ENCODE measurements at regions not wholly inside any gene's neighbourhood (a gene's known extent, or its start where the extent isn't known, plus 50 kb on each side); places are given as distances from the start of the nearest gene placed in this dataset.

GRCh38 chr6:144619966-144620365 lies 334.8 kb downstream of the UTRN start:
- Histone ChIP-seq H3K4me3 (no peak overlapping the region), H3K27ac (no peak overlapping the region), H3K36me3 (no peaks in the 10 kb centered on the region), H3K27me3 (no peaks in the 10 kb centered on the region), H3K4me1 (no peaks in the 10 kb centered on the region), H3K9me3 (no peaks in the 10 kb centered on the region)
- TF ChIP-seq CTCF (IDR thresholded peaks at IDR 0.05) = no peak
- DNase-seq (ENCODE audit: low spot score) = no peak

GRCh38 chr6:144621332-144621731 lies 336.2 kb downstream of the UTRN start:
- DNase-seq (ENCODE audit: low spot score) = no peak
- Histone ChIP-seq H3K9me3 (no peaks in the 10 kb centered on the region), H3K36me3 (no peaks in the 10 kb centered on the region), H3K27me3 (no peaks in the 10 kb centered on the region), H3K4me1 (no peaks in the 10 kb centered on the region), H3K4me3 (no peak overlapping the region), H3K27ac (no peak overlapping the region)
- TF ChIP-seq CTCF (IDR thresholded peaks at IDR 0.05) = no peak

- H3K27me3 ChIP-seq = no peaks in the 10 kb centered on the region
- H3K36me3 ChIP-seq = no peaks in the 10 kb centered on the region
- TF ChIP-seq CTCF (IDR thresholded peaks at IDR 0.05) = no peak
- H3K4me1 ChIP-seq = no peaks in the 10 kb centered on the region
- no peaks in the 10 kb centered on the region for H3K9me3 ChIP-seq
- DNase-seq (ENCODE audit: low spot score) = no peak
- no peak overlapping the region for H3K4me3 ChIP-seq
- no peak overlapping the region for H3K27ac ChIP-seq
Measured at GRCh38 chr6:144624246-144624645, 339.1 kb downstream of the UTRN start.

DNA sequence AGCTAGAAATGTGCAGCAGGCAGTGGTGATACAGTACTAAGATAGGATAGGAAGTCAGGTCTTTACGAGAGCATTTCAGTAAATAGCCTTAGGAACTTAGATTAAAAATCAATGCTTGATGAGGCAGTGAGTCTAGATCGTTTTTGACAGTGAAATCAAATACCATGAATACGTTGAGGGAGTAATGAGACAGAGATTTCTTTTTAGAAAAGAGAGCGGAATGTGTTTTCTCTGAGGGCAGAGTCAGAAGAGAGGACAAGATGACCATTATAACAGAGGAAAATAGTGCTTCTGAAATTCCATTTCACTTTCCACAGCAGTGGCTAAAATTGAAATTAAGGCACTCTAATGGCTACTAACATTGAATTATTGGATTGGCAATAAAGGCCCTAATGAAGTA lies 339.6 kb downstream of the UTRN start:
- H3K27me3 ChIP-seq = no peaks in the 10 kb centered on the region
- no peak for TF ChIP-seq CTCF (IDR thresholded peaks at IDR 0.05)
- H3K4me1 ChIP-seq = no peaks in the 10 kb centered on the region
- no peak overlapping the region for H3K4me3 ChIP-seq
- no peaks in the 10 kb centered on the region for H3K36me3 ChIP-seq
- no peaks in the 10 kb centered on the region for H3K9me3 ChIP-seq
- DNase-seq (ENCODE audit: low spot score) = no peak
- H3K27ac ChIP-seq = no peak overlapping the region

GRCh38 chr6:144630857-144631256 lies 345.7 kb downstream of the UTRN start:
- no peak overlapping the region for H3K27ac ChIP-seq
- H3K9me3 ChIP-seq = no peaks in the 10 kb centered on the region
- no peak for TF ChIP-seq CTCF (IDR thresholded peaks at IDR 0.05)
- H3K4me3 ChIP-seq = no peak overlapping the region
- DNase-seq (ENCODE audit: low spot score) = no peak
- no peaks in the 10 kb centered on the region for H3K4me1 ChIP-seq
- H3K36me3 ChIP-seq = no peaks in the 10 kb centered on the region
- H3K27me3 ChIP-seq = no peaks in the 10 kb centered on the region

DNA sequence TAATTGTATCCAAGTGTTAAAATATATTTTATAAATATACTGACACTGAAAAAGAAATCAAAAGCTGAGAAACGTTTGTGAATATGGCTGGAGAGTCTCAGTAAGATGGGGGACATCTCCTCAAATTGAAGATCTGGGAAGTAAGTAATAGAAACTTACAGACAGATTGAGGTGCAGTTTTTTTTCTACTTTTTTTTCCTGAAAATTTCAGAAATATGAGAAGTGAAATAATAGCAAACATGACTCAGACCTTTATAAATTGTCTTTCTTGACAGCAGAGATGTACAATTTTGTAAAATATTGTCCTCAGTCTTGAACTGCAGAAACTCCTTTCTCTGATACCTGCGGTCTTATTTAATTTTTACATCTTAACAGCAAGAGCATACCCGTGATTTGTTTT lies 347.1 kb downstream of the UTRN start:
- no peak for DNase-seq (ENCODE audit: low spot score)
- Histone ChIP-seq H3K4me3 (no peak overlapping the region), H3K9me3 (no peaks in the 10 kb centered on the region), H3K36me3 (no peaks in the 10 kb centered on the region), H3K4me1 (no peaks in the 10 kb centered on the region), H3K27ac (no peak overlapping the region), H3K27me3 (no peaks in the 10 kb centered on the region)
- no peak for TF ChIP-seq CTCF (IDR thresholded peaks at IDR 0.05)
